Brain microvascular endothelial cell (primary cell): ENCODE measurements at regions not wholly inside any gene's neighbourhood (a gene's known extent, or its start where the extent isn't known, plus 50 kb on each side); places are given as distances from the start of the nearest gene placed in this dataset.
A peak's percentile ranks its signal among the peaks of the same experiment; 100 is the strongest.

Source experiments
- DNase-seq: peaks from one replicate; pipeline ENCODE4 v3.0.0-alpha.2; 2020
- H3K27ac ChIP-seq: fragments of 250-450 bp; sonication (Bioruptor Pico); 2 replicates; pipeline ENCODE4 v1.5.1; 2020; ENCODE audit warnings: mild to moderate bottlenecking, moderate library complexity
- H3K27me3 ChIP-seq: fragments of 250-450 bp; sonication (Bioruptor Pico); replicated peaks from 2 replicates; pipeline ENCODE4 v1.5.1; 2020; ENCODE audit warnings: mild to moderate bottlenecking
- H3K36me3 ChIP-seq: fragments of 250-450 bp; sonication (Bioruptor Pico); replicated peaks from 2 replicates; pipeline ENCODE4 v1.5.1; 2020; ENCODE audit warnings: mild to moderate bottlenecking
- H3K4me3 ChIP-seq: 2 replicates; pipeline ENCODE4 v1.5.1; 2011; ENCODE audit warnings: low read depth, mild to moderate bottlenecking, control low read depth, low read length, moderate library complexity
- in situ Hi-C: cut with HindIII; loops from 2 replicates; pipeline ENCODE4 v1.10.0; 2017; ENCODE audit warnings: low sequenced_read_pairs, low pct_ligation_motif_present
- TF ChIP-seq, protein P1 (sequence below): IDR thresholded peaks from 2 replicates; pipeline ENCODE4 v1.5.1; 2011; ENCODE audit warnings: low read depth, mild to moderate bottlenecking, moderate library complexity, low read length, control low read depth, inconsistent platforms; ENCODE audit errors: missing control alignments

DNA sequence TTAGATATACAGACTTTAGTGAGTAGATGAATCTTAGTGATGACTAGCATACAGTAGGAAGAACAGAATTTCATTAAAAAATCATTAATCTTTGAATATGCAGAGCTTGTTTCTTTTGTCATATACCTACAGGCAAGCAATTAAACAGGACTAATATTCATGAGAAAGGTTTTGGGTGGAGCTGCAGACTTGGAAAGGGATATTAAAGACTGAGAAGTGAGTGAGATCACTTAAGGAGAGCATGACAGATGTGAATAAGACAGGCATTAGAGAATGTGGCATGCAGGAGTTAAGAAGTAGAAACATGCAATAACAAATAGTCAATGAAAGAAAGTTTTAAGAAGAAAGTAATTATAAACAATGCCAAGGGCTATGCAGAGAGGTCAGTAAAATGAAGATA is 187.7 kb downstream of the TMTC3 start:
- Histone ChIP-seq H3K27me3 (no peaks in the 10 kb centered on the region), H3K4me3 (no peak overlapping the region), H3K36me3 (no peaks in the 10 kb centered on the region), H3K27ac (no peak overlapping the region)
- TF ChIP-seq, protein P1, sequence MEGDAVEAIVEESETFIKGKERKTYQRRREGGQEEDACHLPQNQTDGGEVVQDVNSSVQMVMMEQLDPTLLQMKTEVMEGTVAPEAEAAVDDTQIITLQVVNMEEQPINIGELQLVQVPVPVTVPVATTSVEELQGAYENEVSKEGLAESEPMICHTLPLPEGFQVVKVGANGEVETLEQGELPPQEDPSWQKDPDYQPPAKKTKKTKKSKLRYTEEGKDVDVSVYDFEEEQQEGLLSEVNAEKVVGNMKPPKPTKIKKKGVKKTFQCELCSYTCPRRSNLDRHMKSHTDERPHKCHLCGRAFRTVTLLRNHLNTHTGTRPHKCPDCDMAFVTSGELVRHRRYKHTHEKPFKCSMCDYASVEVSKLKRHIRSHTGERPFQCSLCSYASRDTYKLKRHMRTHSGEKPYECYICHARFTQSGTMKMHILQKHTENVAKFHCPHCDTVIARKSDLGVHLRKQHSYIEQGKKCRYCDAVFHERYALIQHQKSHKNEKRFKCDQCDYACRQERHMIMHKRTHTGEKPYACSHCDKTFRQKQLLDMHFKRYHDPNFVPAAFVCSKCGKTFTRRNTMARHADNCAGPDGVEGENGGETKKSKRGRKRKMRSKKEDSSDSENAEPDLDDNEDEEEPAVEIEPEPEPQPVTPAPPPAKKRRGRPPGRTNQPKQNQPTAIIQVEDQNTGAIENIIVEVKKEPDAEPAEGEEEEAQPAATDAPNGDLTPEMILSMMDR, result no peak
- no peak for DNase-seq
- in situ Hi-C loops, result no loop called here

- peak; percentile 50 for DNase-seq
Measured at GRCh38 chr12:88334271-88334670, 192.2 kb downstream of the TMTC3 start.

GRCh38 chr12:88336076-88336739 is 194.1 kb downstream of the TMTC3 start:
- no peak for DNase-seq
- Histone ChIP-seq H3K4me3 (no peak overlapping the region), H3K27ac (no peak overlapping the region), H3K36me3 (no peaks in the 10 kb centered on the region), H3K27me3 (no peaks in the 10 kb centered on the region)
- in situ Hi-C loops, result no loop called here
- TF ChIP-seq, protein P1, result no peak

More at GRCh38 chr12:88334271-88334670, 192.2 kb downstream of the TMTC3 start:
- in situ Hi-C loops, result no loop called here
- Histone ChIP-seq H3K27ac (peak overlapping the region; percentile 71), H3K27me3 (no peaks in the 10 kb centered on the region), H3K4me3 (no peak overlapping the region), H3K36me3 (no peaks in the 10 kb centered on the region)
- TF ChIP-seq, protein P1, result no peak

GRCh38 chr12:88338486-88338885 is 196.4 kb downstream of the TMTC3 start:
- no peaks in the 10 kb centered on the region for H3K27me3 ChIP-seq
- H3K27ac ChIP-seq, result no peak overlapping the region
- no peaks in the 10 kb centered on the region for H3K36me3 ChIP-seq
- no peak overlapping the region for H3K4me3 ChIP-seq
- TF ChIP-seq, protein P1, result no peak
- no peak for DNase-seq
- in situ Hi-C loops, result no loop called here

DNA sequence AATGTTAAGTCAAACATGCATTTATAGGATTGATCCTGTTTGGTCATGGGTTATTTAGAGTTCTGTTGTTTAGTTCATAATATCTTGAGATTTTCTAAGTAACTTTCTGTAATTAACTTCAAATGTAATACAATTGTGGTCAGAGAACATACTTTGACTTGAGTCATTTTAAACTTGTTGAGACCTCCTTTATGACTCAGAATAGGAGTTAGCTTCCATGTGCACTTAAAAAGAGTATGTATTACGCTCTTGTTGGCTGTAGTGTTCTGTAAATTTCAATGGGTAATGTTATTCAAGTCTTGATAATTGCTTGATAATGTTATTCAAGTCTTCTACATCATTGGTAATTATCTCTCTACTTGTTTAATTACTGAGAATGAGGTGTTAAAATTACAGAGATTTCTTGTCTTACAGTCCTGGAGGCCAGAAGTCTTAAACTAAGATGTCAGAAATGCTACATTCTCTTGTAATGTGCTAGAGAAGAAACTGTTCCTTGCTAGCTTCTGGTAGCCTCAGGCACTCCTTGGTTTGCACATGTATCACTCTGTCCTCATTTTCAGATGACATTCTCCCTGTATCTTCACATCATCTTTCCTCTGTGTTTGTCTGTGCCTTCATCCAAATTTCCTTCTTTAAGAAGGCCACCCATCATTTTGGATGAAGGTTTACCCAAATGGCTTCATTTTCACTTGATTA is 197.3 kb downstream of the TMTC3 start:
- Histone ChIP-seq H3K4me3 (no peak overlapping the region), H3K36me3 (no peaks in the 10 kb centered on the region), H3K27me3 (no peaks in the 10 kb centered on the region), H3K27ac (no peak overlapping the region)
- in situ Hi-C loops, result no loop called here
- TF ChIP-seq, protein P1, result no peak
- DNase-seq, result no peak

DNA sequence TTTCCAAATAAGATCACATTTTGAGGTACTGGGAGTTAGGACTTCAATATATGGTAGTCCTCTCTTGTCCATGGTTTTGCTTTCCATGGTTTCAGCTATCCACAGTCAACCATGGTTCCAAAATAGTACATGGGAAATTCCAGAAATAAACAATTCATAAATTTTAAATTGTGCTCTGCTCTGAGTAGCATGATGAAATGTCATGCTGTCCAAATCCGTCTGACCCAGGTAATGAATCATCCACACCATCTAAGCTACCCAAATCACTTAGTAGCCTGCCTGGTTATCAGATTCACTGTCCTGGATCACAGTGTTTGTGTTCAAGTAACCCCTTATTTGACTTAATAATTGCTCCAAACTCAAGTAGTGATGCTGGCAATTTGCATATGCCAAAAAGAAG is 197.9 kb downstream of the TMTC3 start:
- Histone ChIP-seq H3K36me3 (no peaks in the 10 kb centered on the region), H3K4me3 (no peak overlapping the region), H3K27me3 (no peaks in the 10 kb centered on the region), H3K27ac (no peak overlapping the region)
- no peak for DNase-seq
- TF ChIP-seq, protein P1, result no peak
- in situ Hi-C loops, result no loop called here
